GM12875 (cell line): ENCODE measurements at regions not wholly inside any gene's neighbourhood (a gene's known extent, or its start where the extent isn't known, plus 50 kb on each side); places are given as distances from the start of the nearest gene placed in this dataset.

ENCODE experiments used
- H3K4me3 ChIP-seq: one replicate; pipeline ENCODE4 v1.5.1; 2011; ENCODE audit warnings: low read depth, low read length, control low read depth
- CTCF ChIP-seq: IDR thresholded peaks from 2 replicates; pipeline ENCODE4 v1.5.1; 2011; ENCODE audit warnings: low read depth, mild to moderate bottlenecking, control low read depth, inconsistent platforms, low read length, moderate library complexity, borderline replicate concordance; ENCODE audit not compliant: insufficient read depth

- TF ChIP-seq CTCF, result no peak
- H3K4me3 ChIP-seq, result no peak overlapping the region
These were observed 272.5 kb upstream of the TRAM1L1 start for GRCh38 chr4:117357866-117358265.

GRCh38 chr4:117370944-117371668 is 285.7 kb upstream of the TRAM1L1 start:
- TF ChIP-seq CTCF, result no peak
- H3K4me3 ChIP-seq, result no peak overlapping the region

GRCh38 chr4:117375101-117375500 is 289.7 kb upstream of the TRAM1L1 start:
- no peak for TF ChIP-seq CTCF
- H3K4me3 ChIP-seq, result no peak overlapping the region

GRCh38 chr4:117376692-117377091 is 291.3 kb upstream of the TRAM1L1 start:
- no peak for TF ChIP-seq CTCF
- H3K4me3 ChIP-seq, result no peak overlapping the region

GRCh38 chr4:117378942-117379341 is 293.6 kb upstream of the TRAM1L1 start:
- no peak overlapping the region for H3K4me3 ChIP-seq
- TF ChIP-seq CTCF, result no peak

- no peak overlapping the region for H3K4me3 ChIP-seq
- no peak for TF ChIP-seq CTCF
These were observed 298.1 kb upstream of the TRAM1L1 start for GRCh38 chr4:117383468-117383867.

- TF ChIP-seq CTCF, result no peak
- H3K4me3 ChIP-seq, result no peak overlapping the region
These were observed 300.1 kb upstream of the TRAM1L1 start for GRCh38 chr4:117385526-117385925.
